Activated B cell treated with CpG ODN at 0.5 μM for 24 hours (primary cell): ENCODE measurements at regions not wholly inside any gene's neighbourhood (a gene's known extent, or its start where the extent isn't known, plus 50 kb on each side); places are given as distances from the start of the nearest gene placed in this dataset.

ENCODE experiments used
- ATAC-seq: fragments of 200-7000 bp; cut with Tn5 transposase; one replicate; pipeline ENCODE4 v1.10.0; 2021; ENCODE audit warnings: low read depth, mild to moderate bottlenecking, moderate library complexity
- CTCF ChIA-PET: fragments of 350-600 bp; sonication (Branson Sonifier 250); formaldehyde crosslinking; loops from one replicate; lab custom pipeline; 2021; ENCODE audit warnings: antibody characterized with exemption; lab: Charles Lee
- POLR2A ChIA-PET: fragments of 350-600 bp; sonication (Branson Sonifier 250); formaldehyde crosslinking; loops from one replicate; lab custom pipeline; 2021; ENCODE audit warnings: antibody characterized with exemption; lab: Charles Lee
- DNase-seq: peaks from one replicate; pipeline ENCODE4 v3.0.0; 2022
- H3K27ac Mint-ChIP-seq: one replicate; pipeline ENCODE4 v1.8.0; 2020; ENCODE audit warnings: mixed read lengths
- H3K27me3 Mint-ChIP-seq: one replicate; pipeline ENCODE4 v1.8.0; 2021; ENCODE audit warnings: mixed read lengths
- H3K36me3 Mint-ChIP-seq: one replicate; pipeline ENCODE4 v1.8.0; 2021; ENCODE audit warnings: low read depth, mixed read lengths
- H3K4me1 Mint-ChIP-seq: one replicate; pipeline ENCODE4 v1.8.0; 2021; ENCODE audit warnings: mixed read lengths
- H3K4me3 Mint-ChIP-seq: one replicate; pipeline ENCODE4 v1.8.0; 2020; ENCODE audit warnings: mild to moderate bottlenecking, mixed read lengths
- H3K9me3 Mint-ChIP-seq: one replicate; pipeline ENCODE4 v1.8.0; 2020; ENCODE audit warnings: mixed read lengths
- intact Hi-C: fragments of 100-400 bp; cut with micrococcal nuclease; formaldehyde crosslinking; loops from one replicate; pipeline ENCODE4 v1.15.1; 2024
- TF ChIP-seq, protein P1 (sequence below): fragments of 200-600 bp; IDR thresholded peaks from one replicate; pipeline ENCODE4 v1.8.0; 2022; ENCODE audit warnings: antibody characterized with exemption, mild to moderate bottlenecking

DNA sequence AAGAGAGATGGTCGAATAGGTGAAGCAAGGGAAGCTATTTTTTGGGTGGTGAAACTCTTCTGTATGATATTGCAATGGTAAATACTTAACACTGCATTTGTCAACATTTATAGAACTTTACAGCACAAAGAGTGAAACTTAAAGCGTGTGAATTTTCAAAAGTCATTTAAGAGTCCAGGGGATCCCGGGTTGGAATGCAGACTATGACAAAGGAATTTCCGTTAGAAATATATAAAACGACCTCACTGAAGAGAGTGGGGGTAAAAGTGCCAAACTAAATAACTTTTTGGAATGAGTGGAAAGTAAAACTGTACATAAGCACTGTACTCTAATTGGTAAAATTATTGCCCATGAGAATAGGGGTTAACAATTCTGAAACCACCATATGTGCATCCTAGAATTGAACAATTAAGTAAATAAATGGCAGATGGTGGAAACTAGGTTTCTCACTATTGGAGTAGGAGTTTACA is 191.0 kb upstream of the FN1 start:
- CTCF ChIA-PET: no interaction called here
- POLR2A ChIA-PET: no interaction called here
- ATAC-seq (no peak), DNase-seq (no peak)
- no peak overlapping the region for H3K4me3 Mint-ChIP-seq
- no peaks in the 10 kb centered on the region for H3K4me1 Mint-ChIP-seq
- peaks cover 10% of the 10 kb centered on the region for H3K9me3 Mint-ChIP-seq
- H3K27me3 Mint-ChIP-seq: peaks cover 2% of the 10 kb centered on the region
- intact Hi-C loops: no loop called here
- H3K27ac Mint-ChIP-seq: no peak overlapping the region
- TF ChIP-seq, protein P1, sequence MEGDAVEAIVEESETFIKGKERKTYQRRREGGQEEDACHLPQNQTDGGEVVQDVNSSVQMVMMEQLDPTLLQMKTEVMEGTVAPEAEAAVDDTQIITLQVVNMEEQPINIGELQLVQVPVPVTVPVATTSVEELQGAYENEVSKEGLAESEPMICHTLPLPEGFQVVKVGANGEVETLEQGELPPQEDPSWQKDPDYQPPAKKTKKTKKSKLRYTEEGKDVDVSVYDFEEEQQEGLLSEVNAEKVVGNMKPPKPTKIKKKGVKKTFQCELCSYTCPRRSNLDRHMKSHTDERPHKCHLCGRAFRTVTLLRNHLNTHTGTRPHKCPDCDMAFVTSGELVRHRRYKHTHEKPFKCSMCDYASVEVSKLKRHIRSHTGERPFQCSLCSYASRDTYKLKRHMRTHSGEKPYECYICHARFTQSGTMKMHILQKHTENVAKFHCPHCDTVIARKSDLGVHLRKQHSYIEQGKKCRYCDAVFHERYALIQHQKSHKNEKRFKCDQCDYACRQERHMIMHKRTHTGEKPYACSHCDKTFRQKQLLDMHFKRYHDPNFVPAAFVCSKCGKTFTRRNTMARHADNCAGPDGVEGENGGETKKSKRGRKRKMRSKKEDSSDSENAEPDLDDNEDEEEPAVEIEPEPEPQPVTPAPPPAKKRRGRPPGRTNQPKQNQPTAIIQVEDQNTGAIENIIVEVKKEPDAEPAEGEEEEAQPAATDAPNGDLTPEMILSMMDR: no peak
- H3K36me3 Mint-ChIP-seq: no peaks in the 10 kb centered on the region

GRCh38 chr2:215626063-215626462 is 190.2 kb upstream of the FN1 start:
- TF ChIP-seq, protein P1: no peak
- ATAC-seq (no peak), DNase-seq (no peak)
- POLR2A ChIA-PET: no interaction called here
- Mint-ChIP-seq H3K27me3 (peaks cover 4% of the 10 kb centered on the region), H3K36me3 (no peaks in the 10 kb centered on the region), H3K4me3 (no peak overlapping the region), H3K4me1 (no peaks in the 10 kb centered on the region), H3K9me3 (peaks cover 6% of the 10 kb centered on the region), H3K27ac (no peak overlapping the region)
- intact Hi-C loops: no loop called here
- CTCF ChIA-PET: no interaction called here

DNA sequence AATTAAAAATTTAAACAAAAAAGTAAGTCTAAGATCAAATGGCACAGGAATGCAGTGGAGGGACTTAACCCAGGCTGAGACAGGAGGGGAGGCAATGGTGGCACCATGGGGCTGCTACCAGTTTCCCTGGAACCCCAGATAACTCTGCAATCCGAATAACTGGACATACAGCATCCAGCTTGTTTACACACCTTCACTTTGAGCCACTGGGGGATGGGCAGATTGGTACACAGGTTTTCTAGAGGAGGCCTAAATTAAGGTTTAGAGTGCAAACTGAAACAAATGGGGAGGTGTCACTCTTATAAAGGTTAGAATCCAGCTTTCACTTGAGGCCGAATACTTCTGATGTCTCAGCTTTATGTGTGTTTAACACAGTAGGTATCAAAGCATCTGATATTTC is 189.3 kb upstream of the FN1 start:
- POLR2A ChIA-PET: no interaction called here
- Mint-ChIP-seq H3K4me3 (no peak overlapping the region), H3K4me1 (no peaks in the 10 kb centered on the region), H3K27ac (no peak overlapping the region), H3K36me3 (no peaks in the 10 kb centered on the region), H3K9me3 (no peaks in the 10 kb centered on the region), H3K27me3 (peaks cover 13% of the 10 kb centered on the region)
- CTCF ChIA-PET: no interaction called here
- ATAC-seq: no peak
- TF ChIP-seq, protein P1: no peak
- intact Hi-C loops: no loop called here
- no peak for DNase-seq

- ChIA-PET POLR2A (no interaction called here), CTCF (no interaction called here)
- H3K4me3 Mint-ChIP-seq: no peak overlapping the region
- no peaks in the 10 kb centered on the region for H3K9me3 Mint-ChIP-seq
- TF ChIP-seq, protein P1: no peak
- no peaks in the 10 kb centered on the region for H3K36me3 Mint-ChIP-seq
- H3K27ac Mint-ChIP-seq: no peak overlapping the region
- no peak for DNase-seq
- no peaks in the 10 kb centered on the region for H3K4me1 Mint-ChIP-seq
- H3K27me3 Mint-ChIP-seq: peaks cover 19% of the 10 kb centered on the region
- ATAC-seq: no peak
- intact Hi-C loops: no loop called here
These were observed 188.6 kb upstream of the FN1 start for GRCh38 chr2:215624423-215624829.

GRCh38 chr2:215622837-215623236 is 187.0 kb upstream of the FN1 start:
- intact Hi-C loops: no loop called here
- TF ChIP-seq, protein P1: no peak
- H3K9me3 Mint-ChIP-seq: no peaks in the 10 kb centered on the region
- ATAC-seq (no peak), DNase-seq (no peak)
- peaks cover 21% of the 10 kb centered on the region for H3K27me3 Mint-ChIP-seq
- H3K27ac Mint-ChIP-seq: no peak overlapping the region
- ChIA-PET POLR2A (no interaction called here), CTCF (no interaction called here)
- H3K4me1 Mint-ChIP-seq: no peaks in the 10 kb centered on the region
- H3K4me3 Mint-ChIP-seq: no peak overlapping the region
- no peaks in the 10 kb centered on the region for H3K36me3 Mint-ChIP-seq
